NCI-H1092 (cell line): ENCODE measurements at regions not wholly inside any gene's neighbourhood (a gene's known extent, or its start where the extent isn't known, plus 50 kb on each side); places are given as distances from the start of the nearest gene placed in this dataset.
A peak's percentile ranks its signal among the peaks of the same experiment; 100 is the strongest.
"Not testable (repeated sequence)": the region's sequence is repeated elsewhere in the genome, so short reads cannot be mapped to it uniquely, and the experiment has no call there.

Experiments
- DNase-seq: peaks from one replicate; lab custom pipeline; 2025; lab: John Stamatoyannopoulos, UW

GRCh38 chr13:44054525-44054924 is 174.8 kb downstream of the LACC1 start:
- DNase-seq = no peak

DNA sequence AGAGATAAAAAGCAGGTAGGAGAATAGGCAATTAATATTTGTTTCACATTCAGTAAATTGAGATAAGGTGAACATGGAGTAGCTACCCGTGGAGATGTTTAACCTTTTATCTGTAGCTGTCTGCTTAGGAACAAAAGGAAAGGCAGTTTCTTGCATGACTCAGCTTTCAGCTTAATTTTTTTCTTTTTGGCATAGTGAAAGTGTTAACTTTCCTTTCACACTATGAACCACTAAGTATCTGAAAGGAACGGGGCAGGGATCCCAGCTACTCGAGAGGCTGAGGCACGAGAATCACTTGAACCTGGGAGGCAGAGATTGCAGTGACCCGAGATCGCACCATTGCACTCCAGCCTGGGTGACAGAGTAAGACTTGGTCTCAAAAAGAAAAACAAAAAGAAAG is 176.0 kb downstream of the LACC1 start:
- not testable (repeated sequence) for DNase-seq

- no peak for DNase-seq
These were observed 178.4 kb downstream of the LACC1 start for GRCh38 chr13:44058067-44058466.

DNA sequence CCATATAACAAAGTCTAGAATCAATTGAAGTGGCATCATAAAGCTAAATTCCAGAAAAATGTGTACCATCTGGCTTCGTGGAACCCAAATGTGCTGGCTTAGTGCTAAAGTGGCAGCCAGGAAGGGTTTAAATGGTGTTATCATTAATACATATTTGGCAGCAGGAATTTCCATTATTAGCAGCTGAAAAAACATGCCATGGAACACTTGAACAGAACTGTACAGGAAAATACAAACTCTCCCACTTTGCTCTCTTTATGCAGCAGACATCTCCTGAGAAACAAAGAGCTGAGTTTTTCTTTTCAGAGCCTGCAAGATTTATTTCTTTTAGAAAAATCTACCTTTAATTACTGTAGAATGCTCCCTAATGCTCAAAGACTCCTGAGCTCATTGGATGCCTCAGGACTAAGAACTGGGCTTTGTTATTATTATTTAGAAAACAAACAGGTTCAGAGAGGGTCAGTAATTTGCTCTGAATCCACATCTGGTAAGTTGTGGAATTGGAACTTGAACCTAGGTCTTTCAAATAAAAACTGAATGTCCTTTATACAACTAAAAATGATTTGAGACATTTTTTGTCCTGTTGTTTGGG is 179.0 kb downstream of the LACC1 start:
- DNase-seq = no peak

DNA sequence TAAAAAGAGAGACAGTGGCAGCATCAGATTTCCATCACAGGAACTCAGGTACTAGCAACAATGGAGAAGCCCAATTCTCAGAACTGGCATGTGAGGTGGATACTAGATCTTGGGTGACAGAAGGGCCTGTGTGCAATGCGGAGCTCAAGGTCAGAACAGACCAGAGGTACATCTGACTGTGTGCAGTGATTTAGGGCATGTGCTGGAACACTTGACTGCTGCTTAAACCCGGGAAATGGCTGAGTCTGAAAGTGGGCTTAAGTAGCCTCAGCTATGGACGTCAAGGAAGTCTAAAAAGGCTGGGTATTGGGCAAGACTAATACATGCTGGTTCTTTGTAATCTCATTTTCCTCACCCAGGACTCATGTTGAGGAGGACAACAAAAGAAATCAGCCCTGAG is 182.2 kb downstream of the LACC1 start:
- DNase-seq = no peak

GRCh38 chr13:44063467-44063866 is 183.8 kb downstream of the LACC1 start:
- DNase-seq = no peak

- DNase-seq = no peak
These were observed 184.2 kb downstream of the LACC1 start for GRCh38 chr13:44063881-44064280.

- DNase-seq = no peak
These were observed 184.7 kb downstream of the LACC1 start for GRCh38 chr13:44064357-44064756.

- DNase-seq = no peak
These were observed 188.5 kb downstream of the LACC1 start for GRCh38 chr13:44068169-44068568.

- DNase-seq = no peak
These were observed 189.0 kb downstream of the LACC1 start for GRCh38 chr13:44068737-44069136.

DNA sequence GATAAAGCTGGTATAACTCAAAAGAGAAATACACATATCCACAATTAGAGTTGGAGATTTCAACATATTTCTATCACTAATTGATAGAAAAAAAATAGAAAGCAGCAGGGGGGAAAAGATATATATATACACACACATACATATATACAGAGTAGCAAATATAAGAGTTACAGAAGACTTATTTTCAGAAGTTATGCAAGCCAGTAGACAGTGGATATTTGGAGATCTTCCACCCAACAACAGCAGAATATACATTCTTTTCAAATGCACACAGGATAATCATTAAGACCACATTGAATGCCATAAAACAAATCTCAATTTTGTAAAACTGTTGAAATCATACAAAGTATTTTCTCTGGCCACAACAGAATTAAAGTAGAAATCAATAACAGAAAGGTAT is 192.8 kb downstream of the LACC1 start:
- no peak for DNase-seq

GRCh38 chr13:44074611-44075010 is 194.9 kb downstream of the LACC1 start:
- DNase-seq = no peak

- peak; percentile 11 for DNase-seq
These were observed 195.4 kb downstream of the LACC1 start for GRCh38 chr13:44075113-44075512.

GRCh38 chr13:44078806-44079376 is 199.2 kb downstream of the LACC1 start:
- no peak for DNase-seq

- DNase-seq = no peak
These were observed 199.9 kb downstream of the LACC1 start for GRCh38 chr13:44079413-44080205.

GRCh38 chr13:44084146-44084545 is 204.4 kb downstream of the LACC1 start:
- no peak for DNase-seq

GRCh38 chr13:44086389-44086788 is 206.7 kb downstream of the LACC1 start:
- no peak for DNase-seq

DNA sequence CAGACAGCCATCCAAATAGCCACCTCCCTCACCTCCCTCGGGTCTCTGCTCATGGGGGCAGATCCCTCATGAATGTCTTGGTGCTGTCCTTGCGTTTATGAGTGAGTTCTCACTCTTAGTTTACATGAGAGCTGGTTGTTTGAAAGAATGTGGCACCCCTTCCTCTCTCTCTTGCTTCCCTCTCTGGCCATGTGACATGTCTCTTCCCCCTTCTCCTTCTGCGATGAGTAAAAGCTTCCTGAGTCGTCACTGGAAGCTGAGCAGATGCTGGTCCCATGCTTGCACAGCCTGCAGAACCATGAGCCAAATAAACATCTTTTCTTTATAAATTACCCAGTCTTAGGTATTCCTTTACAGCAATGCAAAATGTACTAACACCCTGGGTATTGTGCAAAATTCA is 208.7 kb downstream of the LACC1 start:
- DNase-seq = no peak

DNA sequence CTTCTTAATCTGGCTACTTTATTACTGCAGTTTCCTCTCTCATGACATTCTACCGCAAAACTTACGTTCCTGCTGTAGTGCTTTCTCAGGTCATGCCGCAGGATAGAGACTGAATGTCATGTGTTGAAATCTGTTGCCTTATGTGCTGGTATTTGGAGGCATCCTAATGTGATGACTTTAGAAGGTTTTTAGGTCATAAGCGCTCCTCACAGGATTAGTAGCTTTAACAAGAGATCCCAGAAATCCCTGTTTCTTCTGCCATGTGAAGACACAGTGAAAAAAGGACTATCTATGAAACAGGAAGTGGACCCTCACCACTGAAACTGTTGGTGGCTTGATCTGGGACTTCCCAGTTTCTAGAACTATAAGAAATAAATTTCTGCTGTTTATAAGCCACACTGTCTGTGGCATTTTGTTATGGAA is 209.3 kb downstream of the LACC1 start:
- DNase-seq = no peak

GRCh38 chr13:44089452-44089851 is 209.7 kb downstream of the LACC1 start:
- no peak for DNase-seq

DNA sequence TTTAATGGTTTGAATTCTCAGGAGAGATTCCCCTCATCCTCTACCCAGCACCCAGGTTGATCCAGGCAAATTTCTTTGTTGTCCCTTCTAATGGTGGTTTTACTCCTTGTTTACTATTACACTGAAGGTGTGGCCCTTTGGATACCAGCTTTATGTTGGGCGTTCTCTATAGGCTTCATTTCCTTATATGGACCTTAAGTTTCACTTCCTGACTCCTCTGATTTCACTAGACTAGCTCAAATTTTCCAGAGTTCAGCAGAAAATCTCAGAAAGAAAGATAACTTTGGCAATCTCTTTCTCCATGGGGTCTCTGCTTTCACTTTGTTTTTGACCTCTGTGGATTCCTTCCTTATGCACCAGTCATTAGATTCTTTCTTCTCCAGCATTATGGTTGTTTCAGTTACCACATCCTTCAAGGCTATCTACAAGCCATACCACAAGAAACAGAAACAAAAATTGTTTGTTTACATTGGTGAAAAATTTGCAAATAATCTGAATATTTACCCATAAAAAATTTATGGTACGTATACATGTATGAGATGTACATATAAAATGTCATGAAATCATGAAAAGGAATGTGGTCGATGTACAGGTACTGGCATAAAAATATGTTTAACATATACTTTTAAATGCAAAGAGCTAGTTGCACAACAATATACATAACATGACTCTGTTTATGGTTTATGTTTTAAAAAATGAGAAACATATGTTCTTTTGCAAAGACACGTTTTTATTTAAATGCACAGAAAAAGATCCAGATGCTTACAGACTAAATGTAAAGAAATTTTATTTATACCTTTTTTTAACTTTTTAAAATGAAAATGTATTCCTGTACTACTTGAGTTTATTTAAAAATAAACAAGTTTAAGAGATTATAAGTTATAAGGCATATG is 212.6 kb downstream of the LACC1 start:
- DNase-seq = no peak
